ENCODE measurements at regions not wholly inside any gene's neighbourhood (a gene's known extent, or its start where the extent isn't known, plus 50 kb on each side); places are given as distances from the start of the nearest gene placed in this dataset.
"Not testable (repeated sequence)": the region's sequence is repeated elsewhere in the genome, so short reads cannot be mapped to it uniquely, and the experiment has no call there.

GRCh38 chrX:1894740-1895139 is 279.9 kb downstream of the ASMT start:
- no peak overlapping the region for H3K27ac ChIP-seq
- no peak for TF ChIP-seq CTCF (conservative IDR thresholded peaks at IDR 0.05)

DNA sequence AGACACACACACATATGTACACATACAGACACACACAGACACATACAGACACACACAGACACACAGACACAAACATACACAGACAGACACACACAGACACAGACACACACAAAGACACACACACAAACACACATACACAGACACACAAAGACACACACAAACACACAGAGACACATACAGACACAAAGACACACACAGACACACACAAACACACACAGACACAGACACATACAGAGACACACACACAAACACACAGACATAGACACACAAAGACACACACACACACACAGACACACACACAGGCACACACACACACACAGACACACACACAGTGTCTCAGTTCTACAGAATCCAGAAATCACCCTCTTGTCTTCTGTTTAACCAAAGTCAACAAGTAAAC is 280.7 kb downstream of the ASMT start:
- no peak overlapping the region for H3K27ac ChIP-seq
- no peak for TF ChIP-seq CTCF (conservative IDR thresholded peaks at IDR 0.05)

DNA sequence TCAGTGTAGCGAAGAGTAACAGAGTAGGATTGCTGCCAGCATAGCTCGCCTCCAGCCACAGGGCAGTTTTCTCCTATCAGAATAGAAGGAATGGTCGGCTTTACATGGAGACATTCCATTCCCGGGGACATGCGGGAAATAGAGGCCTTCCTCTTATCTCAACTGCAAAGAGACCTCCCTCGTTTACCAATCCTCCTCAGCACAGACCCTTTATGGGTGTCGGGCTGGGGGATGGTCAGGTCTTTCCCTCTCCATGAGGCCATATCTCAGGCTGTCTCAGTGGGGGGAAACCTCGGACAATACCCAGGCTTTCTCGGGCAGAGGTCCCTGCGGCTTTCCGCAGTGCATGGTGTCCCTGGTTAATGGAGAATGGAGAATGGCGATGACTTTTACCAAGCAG is 285.0 kb downstream of the ASMT start:
- H3K27ac ChIP-seq, result no peak overlapping the region
- TF ChIP-seq CTCF (conservative IDR thresholded peaks at IDR 0.05), result no peak

- no peak overlapping the region for H3K27ac ChIP-seq
- no peak for TF ChIP-seq CTCF (conservative IDR thresholded peaks at IDR 0.05)
These were observed 288.0 kb downstream of the ASMT start for GRCh38 chrX:1902901-1903235.

DNA sequence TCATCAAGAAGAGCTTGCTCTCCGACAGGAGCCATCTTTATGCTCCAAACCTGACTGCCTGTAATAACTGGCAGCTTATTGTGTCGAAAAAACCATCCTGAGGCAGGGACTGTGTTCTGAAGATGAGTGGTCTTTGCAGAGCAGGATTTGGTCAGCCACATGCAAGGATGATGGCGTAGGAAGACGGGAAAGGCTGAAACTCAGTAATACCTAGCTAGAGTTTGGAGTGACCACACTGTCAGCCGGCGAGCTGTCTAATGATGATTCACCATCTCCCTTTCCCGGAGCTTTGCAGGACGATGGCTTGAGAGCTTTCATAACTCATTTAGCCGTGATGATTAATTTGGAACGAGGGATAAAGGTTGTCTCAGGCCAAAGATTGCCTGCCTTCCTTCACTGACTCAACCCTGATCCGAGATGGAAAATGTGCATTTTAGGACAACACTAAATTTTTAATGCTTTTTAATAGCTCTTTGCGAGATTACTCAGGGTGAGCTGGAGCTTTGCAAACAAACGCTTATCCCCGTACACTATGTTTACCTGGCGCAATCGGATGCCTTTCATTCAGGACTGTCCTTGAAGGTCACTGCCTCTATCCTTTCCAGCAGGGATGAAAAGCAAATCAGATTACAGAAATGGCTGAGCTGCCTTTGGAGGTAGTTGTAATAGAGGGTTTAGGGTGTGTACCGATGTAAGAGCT is 288.5 kb downstream of the ASMT start:
- H3K27ac ChIP-seq, result no peak overlapping the region
- no peak for TF ChIP-seq CTCF (conservative IDR thresholded peaks at IDR 0.05)

GRCh38 chrX:1904663-1905218 is 289.9 kb downstream of the ASMT start:
- no peak for TF ChIP-seq CTCF (conservative IDR thresholded peaks at IDR 0.05)
- H3K27ac ChIP-seq, result no peak overlapping the region

- no peak for TF ChIP-seq CTCF (conservative IDR thresholded peaks at IDR 0.05)
- H3K27ac ChIP-seq, result no peak overlapping the region
These were observed 291.2 kb downstream of the ASMT start for GRCh38 chrX:1906028-1906427.

- not testable (repeated sequence) for H3K27ac ChIP-seq
These were observed 294.1 kb downstream of the ASMT start for GRCh38 chrX:1908996-1909395.
